ENCODE measurements at regions not wholly inside any gene's neighbourhood (a gene's known extent, or its start where the extent isn't known, plus 50 kb on each side); places are given as distances from the start of the nearest gene placed in this dataset.
A peak's percentile ranks its signal among the peaks of the same experiment; 100 is the strongest.

DNA sequence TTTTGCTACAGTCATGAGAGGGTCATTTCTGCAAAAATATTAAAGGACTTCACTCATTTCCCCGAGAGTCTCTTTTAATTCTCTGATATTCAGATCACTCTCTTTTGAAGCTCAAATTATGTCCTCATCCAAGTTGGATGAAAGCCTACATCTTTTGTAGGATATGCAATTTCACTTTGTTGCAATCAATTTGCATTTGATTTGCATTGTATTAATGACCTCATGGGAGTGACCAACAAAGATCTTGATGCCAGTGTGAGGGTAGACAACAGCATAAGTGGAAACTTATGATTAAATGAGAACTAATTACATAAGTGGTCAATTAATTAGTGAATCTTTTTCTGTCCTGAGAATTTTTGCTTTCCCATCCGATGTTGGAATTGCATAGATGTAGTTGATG lies 60.3 kb upstream of the UPP2 start:
- intact Hi-C loops (cut with DNase I) = no loop called here
- Histone ChIP-seq H3K4me1 (peaks cover 0 to 20% (median 8%) of the 10 kb centered on the region in 12 donors), H3K27ac (peak overlapping the region in 2 of 12 donors; percentile 70 to 75), H3K9me3 (no peaks in the 10 kb centered on the region), H3K4me3 (no peak overlapping the region), H3K36me3 (no peaks in the 10 kb centered on the region), H3K27me3 (no peaks in the 10 kb centered on the region)
- 76 to 81% (median 80%) methylated on average over 2 of the region's 2 CpGs for WGBS, 4 donors
- DNase-seq (no peak), ATAC-seq (no peak)
- TF ChIP-seq POLR2A (IDR thresholded peaks at IDR 0.05) = no peak
- TF ChIP-seq, protein P1, sequence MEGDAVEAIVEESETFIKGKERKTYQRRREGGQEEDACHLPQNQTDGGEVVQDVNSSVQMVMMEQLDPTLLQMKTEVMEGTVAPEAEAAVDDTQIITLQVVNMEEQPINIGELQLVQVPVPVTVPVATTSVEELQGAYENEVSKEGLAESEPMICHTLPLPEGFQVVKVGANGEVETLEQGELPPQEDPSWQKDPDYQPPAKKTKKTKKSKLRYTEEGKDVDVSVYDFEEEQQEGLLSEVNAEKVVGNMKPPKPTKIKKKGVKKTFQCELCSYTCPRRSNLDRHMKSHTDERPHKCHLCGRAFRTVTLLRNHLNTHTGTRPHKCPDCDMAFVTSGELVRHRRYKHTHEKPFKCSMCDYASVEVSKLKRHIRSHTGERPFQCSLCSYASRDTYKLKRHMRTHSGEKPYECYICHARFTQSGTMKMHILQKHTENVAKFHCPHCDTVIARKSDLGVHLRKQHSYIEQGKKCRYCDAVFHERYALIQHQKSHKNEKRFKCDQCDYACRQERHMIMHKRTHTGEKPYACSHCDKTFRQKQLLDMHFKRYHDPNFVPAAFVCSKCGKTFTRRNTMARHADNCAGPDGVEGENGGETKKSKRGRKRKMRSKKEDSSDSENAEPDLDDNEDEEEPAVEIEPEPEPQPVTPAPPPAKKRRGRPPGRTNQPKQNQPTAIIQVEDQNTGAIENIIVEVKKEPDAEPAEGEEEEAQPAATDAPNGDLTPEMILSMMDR (IDR thresholded peaks at IDR 0.05) = no peak

DNA sequence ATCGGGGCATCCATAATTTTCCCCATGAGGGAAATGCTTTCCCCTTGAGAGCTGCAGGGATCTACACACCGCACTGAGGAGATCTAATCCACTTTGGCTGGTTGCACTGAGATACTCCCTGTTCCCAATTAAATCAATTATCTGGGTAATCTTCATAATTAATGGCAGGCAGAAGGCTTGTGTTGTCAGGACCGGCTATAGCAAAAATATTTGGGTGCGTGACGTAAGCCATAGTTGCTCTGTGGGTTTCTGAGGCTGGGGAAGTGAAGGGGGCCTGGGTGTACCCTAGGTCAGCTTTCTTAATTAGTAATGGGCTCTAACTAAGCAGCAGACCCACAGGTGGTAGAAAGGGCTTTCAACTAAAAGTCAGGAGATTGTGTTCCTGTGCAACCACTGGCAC lies 62.8 kb upstream of the UPP2 start:
- Histone ChIP-seq H3K9me3 (no peaks in the 10 kb centered on the region), H3K36me3 (no peaks in the 10 kb centered on the region), H3K4me1 (peaks cover 0 to 15% (median 10%) of the 10 kb centered on the region in 12 donors), H3K27me3 (no peaks in the 10 kb centered on the region), H3K27ac (no peak overlapping the region), H3K4me3 (no peak overlapping the region)
- DNase-seq (no peak), ATAC-seq (no peak)
- WGBS, 4 donors = 92 to 94% (median 93%) methylated on average over 5 of the region's 5 CpGs
- TF ChIP-seq, protein P1 (IDR thresholded peaks at IDR 0.05) = no peak
- no peak for TF ChIP-seq POLR2A (IDR thresholded peaks at IDR 0.05)
- intact Hi-C loops (cut with DNase I) = loop anchor here in 5 of 10 donors (5.0 to 10.0 kb wide), 4 partner anchors 136 to 418 kb away; partner anchors contain the start of genes CCDC148 (in 4 of the 5) and PKP4 (in 4 of the 5)

DNA sequence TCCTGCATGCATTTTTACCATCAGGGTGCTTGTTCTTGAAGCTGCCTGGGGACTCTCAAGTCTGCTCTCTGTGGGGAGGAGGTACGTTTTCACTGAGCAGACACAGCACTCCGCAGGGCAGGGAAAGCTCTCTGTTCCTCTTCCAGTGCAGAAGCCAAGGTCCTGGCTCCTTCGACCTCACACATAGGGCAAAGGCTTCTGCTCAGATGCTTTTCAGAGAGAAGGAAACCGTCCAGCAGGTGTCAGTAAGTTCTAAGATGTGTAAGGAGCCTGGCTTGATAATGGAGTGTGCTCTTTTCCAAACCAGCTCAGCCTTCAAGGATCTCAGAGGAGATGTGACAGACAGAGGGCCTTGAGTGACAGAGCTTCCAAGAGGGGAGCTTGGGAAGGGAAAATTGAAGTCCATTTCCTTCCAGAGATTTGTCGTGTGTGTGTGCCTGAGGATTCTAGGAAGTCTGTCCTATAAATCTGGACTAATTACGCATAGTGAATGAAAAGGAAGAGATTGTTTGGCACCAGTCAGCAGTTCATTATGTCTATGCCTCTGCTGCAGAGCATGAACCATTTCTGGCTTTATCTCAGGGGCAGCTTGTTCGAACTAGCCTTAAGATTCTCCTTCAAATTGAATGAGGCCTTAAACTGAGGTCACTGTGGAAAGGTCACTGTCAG lies 67.3 kb upstream of the UPP2 start:
- Histone ChIP-seq H3K27ac (no peak overlapping the region), H3K9me3 (no peaks in the 10 kb centered on the region), H3K27me3 (no peaks in the 10 kb centered on the region), H3K4me3 (no peak overlapping the region), H3K4me1 (peaks cover 0 to 5% (median 0%) of the 10 kb centered on the region in 12 donors), H3K36me3 (no peaks in the 10 kb centered on the region)
- peak in 3 of 4 donors; percentile 73 to 79 (median 77) for ATAC-seq
- intact Hi-C loops (cut with DNase I) = loop anchor here in 8 of 10 donors (5.0 to 10.0 kb wide), 6 partner anchors 140 to 723 kb away; partner anchors contain the start of genes CCDC148 (in 3 of the 8) and PKP4 (in 3 of the 8)
- 27 to 41% (median 38%) methylated on average over 6 to 7 of the region's 7 CpGs for WGBS, 4 donors
- no peak for TF ChIP-seq POLR2A (IDR thresholded peaks at IDR 0.05)
- TF ChIP-seq, protein P1 (IDR thresholded peaks at IDR 0.05) = peak; percentile 32 to 63 (median 42)
- peak in 2 of 5 donors; percentile 19 to 29 for DNase-seq

DNA sequence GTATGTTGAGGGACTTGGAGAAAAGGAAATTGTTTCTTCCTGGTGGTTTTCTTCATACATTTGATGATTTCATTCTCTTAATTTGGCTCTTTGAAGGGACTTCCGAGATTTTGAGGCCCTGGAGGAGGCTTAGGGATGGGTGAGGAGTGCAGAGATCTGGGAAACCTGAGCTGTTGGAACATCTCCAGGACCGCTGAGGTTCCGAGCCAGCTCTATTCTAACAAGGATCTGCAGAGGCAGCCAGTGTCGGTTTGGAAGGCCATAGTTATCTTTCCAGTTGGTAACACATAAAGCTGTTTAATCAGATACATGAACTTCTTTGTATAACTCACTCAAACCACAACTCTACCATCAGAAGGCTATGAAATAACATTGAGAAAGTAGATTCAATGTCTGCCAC lies 70.3 kb upstream of the UPP2 start:
- WGBS, 4 donors = 62 to 66% (median 65%) methylated on average over 4 of the region's 4 CpGs
- ATAC-seq = no peak
- intact Hi-C loops (cut with DNase I) = loop anchor here in 8 of 10 donors (5.0 to 10.0 kb wide), 6 partner anchors 143 to 726 kb away; partner anchors contain the start of genes CCDC148 (in 3 of the 8) and PKP4 (in 3 of the 8)
- TF ChIP-seq, protein P1 (IDR thresholded peaks at IDR 0.05) = no peak
- TF ChIP-seq POLR2A (IDR thresholded peaks at IDR 0.05) = no peak
- H3K4me1 ChIP-seq = peaks cover 0 to 5% (median 0%) of the 10 kb centered on the region in 12 donors
- no peaks in the 10 kb centered on the region for H3K27me3 ChIP-seq
- no peak for DNase-seq
- no peaks in the 10 kb centered on the region for H3K9me3 ChIP-seq
- H3K27ac ChIP-seq = no peak overlapping the region
- no peak overlapping the region for H3K4me3 ChIP-seq
- no peaks in the 10 kb centered on the region for H3K36me3 ChIP-seq

Data from heart left ventricle (tissue), 16 donors.